BJ (cell line): ENCODE measurements at regions not wholly inside any gene's neighbourhood (a gene's known extent, or its start where the extent isn't known, plus 50 kb on each side); places are given as distances from the start of the nearest gene placed in this dataset.

ENCODE experiments used
- CTCF ChIA-PET: fragments of 350-600 bp; formaldehyde crosslinking; extraction: SDS; loops from one replicate; lab custom pipeline; 2021; ENCODE audit warnings: antibody characterized with exemption, inconsistent platforms; lab: Yijun Ruan, JAX
- POLR2A ChIA-PET: fragments of 300-600 bp; sonication (Branson Sonifier 250); formaldehyde crosslinking; extraction: SDS; loops from one replicate; lab custom pipeline; 2021; ENCODE audit warnings: antibody characterized with exemption; lab: Charles Lee
- DNase-seq: peaks from one replicate; pipeline ENCODE4 v3.0.0-alpha.2; 2011; ENCODE audit warnings: low read depth
- H3K27me3 ChIP-seq: 2 replicates; pipeline ENCODE4 v1.6.0; 2011; ENCODE audit warnings: low read length; ENCODE audit not compliant: control insufficient read depth, insufficient read depth
- H3K36me3 ChIP-seq: 2 replicates; pipeline ENCODE4 v1.5.1; 2011; ENCODE audit warnings: low read length; ENCODE audit not compliant: control insufficient read depth, insufficient read depth
- H3K4me3 ChIP-seq: 2 replicates; pipeline ENCODE4 v1.5.1; 2011; ENCODE audit warnings: low read depth, mild to moderate bottlenecking, control low read depth, low read length
- TF ChIP-seq, protein P1 (sequence below): IDR thresholded peaks from 2 replicates; pipeline ENCODE4 v1.5.1; 2011; ENCODE audit warnings: low read depth, mild to moderate bottlenecking, control low read depth, inconsistent platforms, low read length, moderate library complexity; ENCODE audit not compliant: insufficient read depth

DNA sequence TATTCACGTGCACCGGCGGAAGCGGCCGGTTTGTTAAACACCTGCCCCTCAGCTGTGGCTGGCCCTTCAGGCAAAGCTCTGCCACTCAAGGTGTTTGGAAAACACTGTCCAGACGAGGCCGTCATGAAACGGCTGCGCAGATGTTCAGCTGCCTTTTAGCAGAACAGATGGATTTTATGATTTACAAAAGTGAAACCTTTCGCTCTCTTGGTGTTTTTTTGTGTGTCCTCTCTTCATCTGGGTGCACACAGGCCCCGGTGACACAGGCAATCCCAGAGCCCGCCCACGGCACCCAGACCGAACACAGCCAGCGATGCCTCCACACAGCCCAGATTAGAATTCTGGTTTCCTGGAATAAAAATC is 397.0 kb downstream of the SMOC2 start:
- CTCF ChIA-PET, result no interaction called here
- Histone ChIP-seq H3K27me3 (no peaks in the 10 kb centered on the region), H3K4me3 (no peak overlapping the region), H3K36me3 (no peaks in the 10 kb centered on the region)
- DNase-seq, result no peak
- POLR2A ChIA-PET, result no interaction called here
- TF ChIP-seq, protein P1, sequence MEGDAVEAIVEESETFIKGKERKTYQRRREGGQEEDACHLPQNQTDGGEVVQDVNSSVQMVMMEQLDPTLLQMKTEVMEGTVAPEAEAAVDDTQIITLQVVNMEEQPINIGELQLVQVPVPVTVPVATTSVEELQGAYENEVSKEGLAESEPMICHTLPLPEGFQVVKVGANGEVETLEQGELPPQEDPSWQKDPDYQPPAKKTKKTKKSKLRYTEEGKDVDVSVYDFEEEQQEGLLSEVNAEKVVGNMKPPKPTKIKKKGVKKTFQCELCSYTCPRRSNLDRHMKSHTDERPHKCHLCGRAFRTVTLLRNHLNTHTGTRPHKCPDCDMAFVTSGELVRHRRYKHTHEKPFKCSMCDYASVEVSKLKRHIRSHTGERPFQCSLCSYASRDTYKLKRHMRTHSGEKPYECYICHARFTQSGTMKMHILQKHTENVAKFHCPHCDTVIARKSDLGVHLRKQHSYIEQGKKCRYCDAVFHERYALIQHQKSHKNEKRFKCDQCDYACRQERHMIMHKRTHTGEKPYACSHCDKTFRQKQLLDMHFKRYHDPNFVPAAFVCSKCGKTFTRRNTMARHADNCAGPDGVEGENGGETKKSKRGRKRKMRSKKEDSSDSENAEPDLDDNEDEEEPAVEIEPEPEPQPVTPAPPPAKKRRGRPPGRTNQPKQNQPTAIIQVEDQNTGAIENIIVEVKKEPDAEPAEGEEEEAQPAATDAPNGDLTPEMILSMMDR, result no peak

DNA sequence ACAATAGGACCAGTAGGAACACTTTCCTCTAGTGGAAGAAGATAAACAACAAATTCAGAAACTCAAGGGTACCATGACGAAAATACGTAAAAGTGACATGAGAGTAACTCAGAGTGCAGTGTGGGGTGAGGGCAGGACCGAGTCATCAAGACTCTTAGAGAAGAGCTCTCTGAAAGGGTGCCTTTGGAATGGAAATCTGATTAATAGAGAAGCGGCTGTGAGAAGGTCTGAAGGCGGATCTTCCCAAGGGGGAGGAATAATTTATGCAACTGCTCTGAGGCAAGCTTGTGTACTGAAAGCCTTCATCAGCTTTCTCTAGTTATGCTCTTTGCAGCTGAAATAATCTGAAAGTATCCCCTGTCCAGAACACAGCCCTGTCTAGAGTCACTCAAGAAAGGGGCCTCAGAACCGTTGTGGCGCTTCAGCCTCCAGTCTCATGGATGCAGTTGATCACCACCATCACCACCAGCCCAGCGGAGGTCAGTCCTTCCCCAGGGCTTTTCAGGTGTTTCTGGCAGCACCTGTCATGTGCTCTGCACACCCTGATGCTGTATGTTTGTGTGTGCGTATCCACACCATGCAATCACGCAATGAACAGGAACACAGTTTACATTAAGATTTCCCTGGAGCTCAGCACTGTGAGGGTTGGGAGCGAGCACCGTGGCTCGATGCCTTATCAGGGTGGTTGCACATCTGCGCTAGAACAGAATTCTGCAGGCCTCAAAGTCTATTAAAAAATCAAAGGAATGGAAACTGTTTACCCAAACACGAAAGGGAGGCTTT is 396.5 kb downstream of the SMOC2 start:
- TF ChIP-seq, protein P1, result no peak
- CTCF ChIA-PET, result no interaction called here
- no peaks in the 10 kb centered on the region for H3K36me3 ChIP-seq
- no peak overlapping the region for H3K4me3 ChIP-seq
- DNase-seq, result no peak
- POLR2A ChIA-PET, result no interaction called here
- no peaks in the 10 kb centered on the region for H3K27me3 ChIP-seq

DNA sequence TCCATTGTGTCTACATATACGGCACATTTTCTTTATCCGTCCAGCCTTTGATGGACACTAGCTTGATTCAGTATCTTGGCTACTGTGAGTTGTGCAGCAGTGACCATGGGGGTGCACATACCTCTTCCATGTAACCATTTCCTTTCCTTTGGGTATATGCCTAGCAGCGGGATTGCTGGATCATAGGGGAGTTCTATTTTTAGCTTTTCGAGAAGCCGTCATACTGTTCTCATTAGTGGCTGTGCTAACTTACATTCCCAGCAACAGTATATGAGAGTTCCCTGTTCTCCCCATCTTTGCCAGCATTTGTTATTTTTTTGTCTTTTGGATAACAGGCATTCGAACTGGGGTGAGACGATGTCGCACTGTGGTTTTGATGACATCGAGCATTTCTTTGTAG is 395.0 kb downstream of the SMOC2 start:
- H3K27me3 ChIP-seq, result no peaks in the 10 kb centered on the region
- CTCF ChIA-PET, result no interaction called here
- DNase-seq, result no peak
- POLR2A ChIA-PET, result no interaction called here
- H3K36me3 ChIP-seq, result no peaks in the 10 kb centered on the region
- TF ChIP-seq, protein P1, result no peak
- no peak overlapping the region for H3K4me3 ChIP-seq

DNA sequence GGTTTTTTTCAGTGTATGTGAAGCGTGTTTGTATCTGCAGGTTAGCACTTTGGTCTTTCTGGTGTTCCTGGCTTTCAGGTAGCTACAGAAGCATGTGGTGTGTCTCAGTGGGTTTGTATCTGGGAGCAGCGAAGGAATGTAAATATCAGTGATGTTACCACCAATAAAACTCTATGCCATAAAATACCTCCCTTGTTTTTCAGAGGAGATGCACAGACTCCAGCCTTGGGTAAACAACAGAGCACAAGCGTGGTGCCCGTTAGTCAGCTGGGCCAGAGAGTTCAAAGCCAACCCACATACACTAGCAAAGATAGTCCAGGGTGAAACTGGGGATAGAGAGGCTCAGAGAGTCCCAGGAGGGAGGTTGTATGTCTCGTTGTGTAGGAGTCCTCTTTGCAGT is 393.8 kb downstream of the SMOC2 start:
- Histone ChIP-seq H3K4me3 (no peak overlapping the region), H3K27me3 (no peaks in the 10 kb centered on the region), H3K36me3 (no peaks in the 10 kb centered on the region)
- DNase-seq, result no peak
- POLR2A ChIA-PET, result no interaction called here
- CTCF ChIA-PET, result no interaction called here
- TF ChIP-seq, protein P1, result no peak

DNA sequence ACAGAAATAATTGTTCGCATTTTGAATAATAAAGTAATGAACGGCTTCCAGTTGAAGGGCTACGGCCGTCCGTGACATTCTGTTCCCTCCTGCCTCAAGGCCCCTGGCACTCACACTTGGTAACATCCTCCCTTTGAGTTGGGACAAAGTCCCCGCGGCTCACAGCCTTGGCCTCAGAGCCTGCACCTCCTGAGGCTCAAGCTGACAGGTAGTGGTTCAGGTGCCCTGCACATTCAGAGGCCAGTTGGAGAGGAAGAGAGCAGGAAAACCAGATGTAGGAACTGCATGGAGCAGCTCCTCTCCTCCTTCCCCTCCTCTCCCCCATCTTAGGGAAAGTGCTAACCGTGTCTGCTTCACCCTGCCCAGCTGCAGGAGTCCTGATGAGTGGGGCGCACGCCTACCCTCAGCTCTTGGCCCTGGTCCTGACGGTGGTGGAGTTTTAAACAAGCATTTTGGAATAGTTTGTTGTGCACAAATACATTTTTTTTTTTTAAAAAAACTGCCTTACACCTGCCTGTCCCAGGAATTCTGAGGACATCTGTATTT is 393.1 kb downstream of the SMOC2 start:
- CTCF ChIA-PET, result no interaction called here
- no peak for DNase-seq
- POLR2A ChIA-PET, result no interaction called here

More for the DNA sequence above, 393.1 kb downstream of the SMOC2 start:
- no peaks in the 10 kb centered on the region for H3K36me3 ChIP-seq
- H3K4me3 ChIP-seq, result no peak overlapping the region
- TF ChIP-seq, protein P1, result no peak
- H3K27me3 ChIP-seq, result no peaks in the 10 kb centered on the region
